ENCODE measurements at regions not wholly inside any gene's neighbourhood (a gene's known extent, or its start where the extent isn't known, plus 50 kb on each side); places are given as distances from the start of the nearest gene placed in this dataset.

GRCh38 chr2:12839339-12839738 lies 122.6 kb downstream of the TRIB2 start:
- in situ Hi-C loops (cut with MboI; ENCODE audit: low sequenced_read_pairs in 4 of 4) (no loop called here), intact Hi-C loops (cut with DNase I; ENCODE audit: low total_unique reads) (no loop called here)
- Histone ChIP-seq H3K9me3 (no peaks in the 10 kb centered on the region), H3K36me3 (no peaks in the 10 kb centered on the region), H3K27ac (no peak overlapping the region), H3K4me3 (no peak overlapping the region), H3K4me1 (no peaks in the 10 kb centered on the region), H3K27me3 (no peaks in the 10 kb centered on the region)
- DNase-seq, result no peak
- no peak for ATAC-seq
- TF ChIP-seq POLR2A (IDR thresholded peaks at IDR 0.05) (no peak), CTCF (IDR thresholded peaks at IDR 0.05 in 4 of 5, conservative IDR thresholded peaks at IDR 0.05 in 1 of 5) (no peak)

DNA sequence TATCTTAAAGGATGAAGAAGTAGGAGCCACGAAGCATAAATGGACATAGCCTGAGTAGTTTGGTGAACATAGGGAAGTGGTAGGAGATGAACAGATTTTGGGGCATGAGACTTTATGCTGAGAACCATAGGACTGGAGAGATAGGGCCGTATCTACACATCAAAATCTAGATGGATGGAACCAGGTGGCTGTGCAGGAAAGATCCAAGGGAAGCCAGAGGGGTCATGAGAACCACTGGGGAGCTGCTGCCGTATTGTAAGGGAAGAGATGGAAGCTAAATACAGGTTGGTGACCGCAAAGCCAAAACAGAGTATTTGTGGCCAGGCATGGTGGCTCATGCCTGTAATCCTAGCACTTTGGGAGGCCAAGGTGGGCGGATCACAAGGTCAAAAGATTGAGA lies 124.3 kb downstream of the TRIB2 start:
- H3K36me3 ChIP-seq, result no peaks in the 10 kb centered on the region
- ATAC-seq (no peak), DNase-seq (no peak)
- in situ Hi-C loops (cut with MboI; ENCODE audit: low sequenced_read_pairs in 4 of 4), result no loop called here
- no peak overlapping the region for H3K4me3 ChIP-seq
- intact Hi-C loops (cut with DNase I; ENCODE audit: low total_unique reads), result no loop called here
- no peaks in the 10 kb centered on the region for H3K27me3 ChIP-seq
- TF ChIP-seq POLR2A (IDR thresholded peaks at IDR 0.05), result no peak
- TF ChIP-seq CTCF (IDR thresholded peaks at IDR 0.05 in 4 of 5, conservative IDR thresholded peaks at IDR 0.05 in 1 of 5), result no peak
- H3K27ac ChIP-seq, result no peak overlapping the region
- H3K4me1 ChIP-seq, result no peaks in the 10 kb centered on the region
- H3K9me3 ChIP-seq, result no peaks in the 10 kb centered on the region

GRCh38 chr2:12842917-12843316 lies 126.2 kb downstream of the TRIB2 start:
- no peak for ATAC-seq
- DNase-seq, result no peak
- in situ Hi-C loops (cut with MboI; ENCODE audit: low sequenced_read_pairs in 4 of 4), result no loop called here
- no peaks in the 10 kb centered on the region for H3K27me3 ChIP-seq
- no peaks in the 10 kb centered on the region for H3K4me1 ChIP-seq
- no peaks in the 10 kb centered on the region for H3K36me3 ChIP-seq
- intact Hi-C loops (cut with DNase I; ENCODE audit: low total_unique reads), result no loop called here
- H3K9me3 ChIP-seq, result no peaks in the 10 kb centered on the region
- TF ChIP-seq CTCF (IDR thresholded peaks at IDR 0.05 in 4 of 5, conservative IDR thresholded peaks at IDR 0.05 in 1 of 5) (no peak), POLR2A (IDR thresholded peaks at IDR 0.05) (no peak)
- no peak overlapping the region for H3K27ac ChIP-seq
- no peak overlapping the region for H3K4me3 ChIP-seq

- Histone ChIP-seq H3K9me3 (no peaks in the 10 kb centered on the region), H3K27ac (no peak overlapping the region), H3K4me1 (no peaks in the 10 kb centered on the region), H3K27me3 (no peaks in the 10 kb centered on the region), H3K36me3 (no peaks in the 10 kb centered on the region), H3K4me3 (no peak overlapping the region)
- ATAC-seq (no peak), DNase-seq (no peak)
- TF ChIP-seq POLR2A (IDR thresholded peaks at IDR 0.05) (no peak), CTCF (IDR thresholded peaks at IDR 0.05 in 4 of 5, conservative IDR thresholded peaks at IDR 0.05 in 1 of 5) (no peak)
- intact Hi-C loops (cut with DNase I; ENCODE audit: low total_unique reads), result no loop called here
- in situ Hi-C loops (cut with MboI; ENCODE audit: low sequenced_read_pairs in 4 of 4), result no loop called here
Measured at GRCh38 chr2:12844511-12844910, 127.8 kb downstream of the TRIB2 start.

Measured in gastrocnemius medialis (tissue), 4 donors.